ENCODE measurements at regions not wholly inside any gene's neighbourhood (a gene's known extent, or its start where the extent isn't known, plus 50 kb on each side); places are given as distances from the start of the nearest gene placed in this dataset.

GRCh38 chr2:53436882-53437281 lies 330.7 kb upstream of the CHAC2 start:
- peaks cover 0 to 4% (median 0%) of the 10 kb centered on the region in 4 donors for H3K4me1 ChIP-seq
- H3K27ac ChIP-seq: no peak overlapping the region
- H3K9me3 ChIP-seq: no peaks in the 10 kb centered on the region
- TF ChIP-seq CTCF (IDR thresholded peaks at IDR 0.05): no peak
- no peak for TF ChIP-seq POLR2A (IDR thresholded peaks at IDR 0.05)
- no peaks in the 10 kb centered on the region for H3K36me3 ChIP-seq
- no peak for ATAC-seq
- no peak overlapping the region for H3K4me3 ChIP-seq
- 96% methylated on average over 4 of the region's 4 CpGs for WGBS (ENCODE audit: insufficient coverage, low coverage, low lambda C conversion rate, missing lambda C conversion rate)
- intact Hi-C loops (cut with DNase I): no loop called here
- DNase-seq: no peak
- H3K27me3 ChIP-seq: no peaks in the 10 kb centered on the region

GRCh38 chr2:53435610-53436009 lies 332.0 kb upstream of the CHAC2 start:
- intact Hi-C loops (cut with DNase I): no loop called here
- ATAC-seq: no peak

GRCh38 chr2:53434466-53434865 lies 333.1 kb upstream of the CHAC2 start:
- TF ChIP-seq POLR2A (IDR thresholded peaks at IDR 0.05) (no peak), CTCF (IDR thresholded peaks at IDR 0.05) (no peak)
- Histone ChIP-seq H3K9me3 (no peaks in the 10 kb centered on the region), H3K36me3 (no peaks in the 10 kb centered on the region), H3K27ac (no peak overlapping the region), H3K27me3 (no peaks in the 10 kb centered on the region), H3K4me1 (peaks cover 0 to 4% (median 0%) of the 10 kb centered on the region in 4 donors), H3K4me3 (no peak overlapping the region)
- intact Hi-C loops (cut with DNase I): no loop called here
- DNase-seq: no peak
- ATAC-seq: no peak
- WGBS (ENCODE audit: insufficient coverage, low coverage, low lambda C conversion rate, missing lambda C conversion rate): 89% methylated on average over 1 of the region's 1 CpG

More at GRCh38 chr2:53435610-53436009, 332.0 kb upstream of the CHAC2 start:
- TF ChIP-seq CTCF (IDR thresholded peaks at IDR 0.05): no peak
- TF ChIP-seq POLR2A (IDR thresholded peaks at IDR 0.05): no peak
- no peak for DNase-seq
- no peaks in the 10 kb centered on the region for H3K9me3 ChIP-seq
- H3K4me3 ChIP-seq: no peak overlapping the region
- no peaks in the 10 kb centered on the region for H3K27me3 ChIP-seq
- no peaks in the 10 kb centered on the region for H3K36me3 ChIP-seq
- WGBS (ENCODE audit: insufficient coverage, low coverage, low lambda C conversion rate, missing lambda C conversion rate): 81% methylated on average over 2 of the region's 2 CpGs
- no peak overlapping the region for H3K27ac ChIP-seq
- peaks cover 0 to 4% (median 0%) of the 10 kb centered on the region in 4 donors for H3K4me1 ChIP-seq

- Histone ChIP-seq H3K4me1 (no peaks in the 10 kb centered on the region), H3K27ac (no peak overlapping the region), H3K4me3 (no peak overlapping the region), H3K36me3 (no peaks in the 10 kb centered on the region), H3K27me3 (no peaks in the 10 kb centered on the region), H3K9me3 (no peaks in the 10 kb centered on the region)
- intact Hi-C loops (cut with DNase I): no loop called here
- DNase-seq: no peak
- no peak for TF ChIP-seq CTCF (IDR thresholded peaks at IDR 0.05)
- TF ChIP-seq POLR2A (IDR thresholded peaks at IDR 0.05): no peak
- ATAC-seq: no peak
- WGBS (ENCODE audit: insufficient coverage, low coverage, low lambda C conversion rate, missing lambda C conversion rate): 53% methylated on average over 3 of the region's 3 CpGs
Measured at GRCh38 chr2:53432936-53433335, 334.7 kb upstream of the CHAC2 start.

- ATAC-seq (no peak), DNase-seq (no peak)
- Histone ChIP-seq H3K4me1 (no peaks in the 10 kb centered on the region), H3K4me3 (no peak overlapping the region), H3K9me3 (no peaks in the 10 kb centered on the region), H3K27ac (no peak overlapping the region), H3K27me3 (no peaks in the 10 kb centered on the region), H3K36me3 (no peaks in the 10 kb centered on the region)
- intact Hi-C loops (cut with DNase I): no loop called here
- no peak for TF ChIP-seq CTCF (IDR thresholded peaks at IDR 0.05)
- no peak for TF ChIP-seq POLR2A (IDR thresholded peaks at IDR 0.05)
- WGBS (ENCODE audit: insufficient coverage, low coverage, low lambda C conversion rate, missing lambda C conversion rate): 49% methylated on average over 2 of the region's 2 CpGs
Measured at GRCh38 chr2:53429901-53430300, 337.7 kb upstream of the CHAC2 start.

All from right lobe of liver (tissue), 6 donors.